ENCODE measurements at regions not wholly inside any gene's neighbourhood (a gene's known extent, or its start where the extent isn't known, plus 50 kb on each side); places are given as distances from the start of the nearest gene placed in this dataset.
"Not testable (repeated sequence)": the region's sequence is repeated elsewhere in the genome, so short reads cannot be mapped to it uniquely, and the experiment has no call there.

DNA sequence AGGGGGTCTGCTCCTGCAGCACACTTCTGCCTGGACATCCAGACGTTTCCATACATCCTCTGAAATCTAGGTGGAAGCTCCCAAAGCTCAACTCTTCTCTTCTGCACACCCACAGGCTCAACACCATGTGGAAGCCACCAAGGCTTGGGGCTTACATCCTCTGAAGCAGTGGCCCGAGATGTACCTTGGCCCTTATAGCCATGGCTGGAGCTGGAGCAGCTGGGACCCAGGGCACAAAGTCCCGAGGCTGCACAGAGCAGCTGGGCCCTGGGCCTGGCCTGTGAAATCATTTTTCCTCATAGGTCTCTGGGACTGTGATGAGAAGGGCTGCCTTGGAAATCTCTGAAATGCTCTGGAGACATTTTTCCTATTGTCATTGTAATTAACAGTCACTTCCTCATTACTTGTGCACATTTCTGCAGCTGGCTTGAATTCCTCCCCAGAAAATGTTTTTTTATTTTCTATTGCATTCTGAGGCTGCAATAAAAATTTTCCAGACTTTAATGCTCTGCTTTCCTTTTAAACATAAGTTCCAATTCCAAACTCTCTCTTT, 645.6 kb downstream of the RWDD3 start:
- peaks cover 9% of the 10 kb centered on the region for H3K36me3 Mint-ChIP-seq
- no peak for DNase-seq (ENCODE audit: low spot score)
- H3K4me1 Mint-ChIP-seq (ENCODE audit: low read depth in 2 of 2), result no peaks in the 10 kb centered on the region
- H3K27ac Mint-ChIP-seq, result no peak overlapping the region
- no peaks in the 10 kb centered on the region for H3K27me3 Mint-ChIP-seq
- H3K4me3 Mint-ChIP-seq, result no peak overlapping the region
- H3K9me3 Mint-ChIP-seq, result peaks cover 22% of the 10 kb centered on the region
- ATAC-seq, result no peak

DNA sequence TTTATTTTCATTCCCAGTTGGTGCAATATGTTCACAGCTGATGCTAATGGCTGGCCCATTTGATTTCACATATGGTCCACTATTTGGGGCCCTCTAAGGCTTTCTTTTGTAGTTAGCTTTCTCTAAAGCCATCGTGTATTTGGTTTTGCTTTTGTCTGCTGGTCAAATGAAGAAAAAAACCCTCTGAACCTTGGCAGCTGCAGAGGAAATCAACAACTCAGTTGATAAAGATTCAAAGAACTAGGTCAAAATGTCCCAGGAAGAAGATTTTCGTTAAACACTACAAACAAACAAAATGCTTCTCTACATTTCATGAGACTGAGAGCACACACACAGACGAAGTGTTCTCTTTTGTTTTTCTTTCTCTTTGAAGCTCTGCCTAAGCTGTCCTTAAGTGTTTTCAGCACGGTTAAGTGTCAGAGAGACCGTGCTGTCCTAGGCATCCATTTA, 655.0 kb downstream of the RWDD3 start:
- Mint-ChIP-seq H3K9me3 (peaks cover 7% of the 10 kb centered on the region), H3K36me3 (no peaks in the 10 kb centered on the region), H3K27me3 (no peaks in the 10 kb centered on the region), H3K4me3 (no peak overlapping the region), H3K27ac (no peak overlapping the region), H3K4me1 (ENCODE audit: low read depth in 2 of 2) (no peaks in the 10 kb centered on the region)
- DNase-seq (ENCODE audit: low spot score) (no peak), ATAC-seq (no peak)

DNA sequence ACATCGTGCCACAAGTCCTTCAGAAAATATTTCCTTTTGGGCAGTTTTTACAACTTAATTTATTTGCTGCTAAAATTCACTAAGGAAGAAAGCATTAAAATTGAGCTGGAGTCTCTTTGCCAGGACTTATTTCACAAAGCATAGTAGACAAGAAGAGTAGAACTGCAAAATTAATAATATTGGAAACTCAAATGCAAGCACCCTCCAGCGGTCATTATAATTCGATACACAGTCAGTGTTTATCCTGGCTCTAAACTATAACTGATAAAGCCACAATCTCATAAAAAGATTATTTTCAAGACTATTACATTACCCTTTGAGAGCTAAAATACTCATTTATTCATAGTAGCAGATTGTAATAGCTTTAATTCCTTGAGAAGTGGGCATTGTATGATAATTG, 655.4 kb downstream of the RWDD3 start:
- H3K9me3 Mint-ChIP-seq, result peaks cover 7% of the 10 kb centered on the region
- H3K27ac Mint-ChIP-seq, result no peak overlapping the region
- no peaks in the 10 kb centered on the region for H3K36me3 Mint-ChIP-seq
- ATAC-seq (no peak), DNase-seq (ENCODE audit: low spot score) (no peak)
- no peaks in the 10 kb centered on the region for H3K4me1 Mint-ChIP-seq (ENCODE audit: low read depth in 2 of 2)
- H3K4me3 Mint-ChIP-seq, result no peak overlapping the region
- no peaks in the 10 kb centered on the region for H3K27me3 Mint-ChIP-seq

DNA sequence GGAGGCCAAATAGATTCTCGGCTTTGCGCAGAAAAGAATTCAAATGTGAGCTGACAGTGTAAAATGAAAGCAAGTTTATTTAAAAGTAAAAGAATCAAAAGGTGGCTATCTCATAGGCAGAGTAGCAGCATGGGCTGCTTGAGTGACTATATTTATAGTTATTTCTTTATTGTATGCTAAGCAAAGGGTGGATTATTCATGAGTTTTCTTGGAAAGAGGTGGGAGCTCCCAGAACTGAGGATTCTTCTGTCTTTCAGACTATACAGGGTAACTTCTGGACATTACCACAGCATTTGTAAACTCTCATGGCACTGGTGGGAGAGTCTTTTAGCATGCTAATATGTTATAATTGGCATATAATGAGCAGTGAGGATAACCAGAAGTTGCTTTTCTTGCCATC, 659.9 kb downstream of the RWDD3 start:
- Mint-ChIP-seq H3K27me3 (no peaks in the 10 kb centered on the region), H3K27ac (no peak overlapping the region), H3K36me3 (no peaks in the 10 kb centered on the region), H3K4me3 (no peak overlapping the region), H3K4me1 (ENCODE audit: low read depth in 2 of 2) (no peaks in the 10 kb centered on the region), H3K9me3 (peaks cover 9% of the 10 kb centered on the region)
- no peak for ATAC-seq
- no peak for DNase-seq (ENCODE audit: low spot score)

DNA sequence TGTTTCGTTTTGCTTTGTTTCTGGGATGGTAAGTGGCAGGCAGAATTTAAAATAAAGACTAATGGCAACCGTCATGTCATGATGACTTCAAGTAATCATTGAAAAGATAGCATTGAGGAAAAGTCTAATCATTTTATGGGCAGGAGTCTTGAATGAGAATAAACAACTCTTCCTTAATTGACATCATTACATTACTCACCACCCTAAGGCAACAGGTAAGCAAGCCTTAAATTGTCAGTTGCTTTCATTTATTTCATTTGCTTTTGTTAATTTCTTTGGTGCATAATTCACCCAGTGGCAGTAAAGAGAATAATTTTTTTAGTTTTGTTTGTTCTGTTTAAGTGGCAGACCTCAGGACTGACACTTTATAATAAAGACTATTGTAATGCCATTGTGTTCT, 669.0 kb downstream of the RWDD3 start:
- Mint-ChIP-seq H3K27ac (no peak overlapping the region), H3K27me3 (no peaks in the 10 kb centered on the region), H3K36me3 (peaks cover 11% of the 10 kb centered on the region), H3K4me1 (ENCODE audit: low read depth in 2 of 2) (no peaks in the 10 kb centered on the region), H3K9me3 (peaks cover 14% of the 10 kb centered on the region), H3K4me3 (no peak overlapping the region)
- no peak for ATAC-seq
- no peak for DNase-seq (ENCODE audit: low spot score)

DNA sequence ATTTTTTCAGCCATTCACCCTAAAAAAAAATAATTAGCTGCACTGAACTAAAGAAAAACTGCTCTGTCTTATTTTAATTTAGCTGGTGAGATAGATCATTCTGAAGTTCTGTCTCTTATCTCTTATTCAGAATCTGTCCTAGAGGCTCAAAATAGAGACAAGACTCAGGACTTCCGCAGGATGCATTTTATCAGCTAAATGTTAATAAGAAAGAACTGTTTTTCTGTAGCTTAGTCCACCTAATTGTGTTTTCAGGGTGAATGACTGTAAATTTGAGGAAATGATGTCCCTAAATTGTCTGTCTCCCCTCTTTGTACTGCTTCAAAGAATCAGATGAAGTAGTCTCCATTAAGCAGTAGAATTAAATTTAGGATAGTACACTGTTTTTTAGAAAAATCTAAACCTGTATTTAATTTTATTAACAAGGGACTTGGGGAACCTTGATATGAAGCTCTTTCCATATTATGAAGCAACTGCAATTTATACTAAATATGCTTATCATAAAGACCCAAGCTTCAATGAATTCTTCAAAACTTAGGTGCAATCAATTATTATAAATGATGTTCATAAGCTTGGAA, 671.9 kb downstream of the RWDD3 start:
- no peaks in the 10 kb centered on the region for H3K27me3 Mint-ChIP-seq
- H3K36me3 Mint-ChIP-seq, result peaks cover 11% of the 10 kb centered on the region
- no peaks in the 10 kb centered on the region for H3K4me1 Mint-ChIP-seq (ENCODE audit: low read depth in 2 of 2)
- H3K9me3 Mint-ChIP-seq, result peaks cover 18% of the 10 kb centered on the region
- H3K4me3 Mint-ChIP-seq, result no peak overlapping the region
- H3K27ac Mint-ChIP-seq, result no peak overlapping the region
- DNase-seq (ENCODE audit: low spot score) (no peak), ATAC-seq (no peak)

DNA sequence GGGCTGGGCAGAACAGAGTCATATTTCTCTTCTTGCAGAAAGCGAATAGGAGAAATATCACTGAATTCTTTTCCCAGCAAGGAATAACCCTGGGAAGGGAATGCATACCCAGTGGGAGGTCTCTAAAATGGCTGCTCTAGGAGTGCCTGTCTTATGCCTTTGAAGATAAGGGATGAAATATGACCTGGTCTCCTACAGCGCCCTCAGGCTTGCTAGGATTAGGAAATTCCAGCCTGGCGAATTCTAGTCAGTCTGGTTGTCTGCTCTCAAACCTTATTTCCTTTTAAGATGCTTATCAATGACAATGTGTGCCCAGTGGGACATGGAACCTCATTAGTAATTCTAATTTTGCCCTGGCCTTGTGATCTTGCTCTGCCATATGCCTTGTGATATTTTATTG, 677.7 kb downstream of the RWDD3 start:
- not testable (repeated sequence) for DNase-seq (ENCODE audit: low spot score); H3K4me3 Mint-ChIP-seq; H3K4me1 Mint-ChIP-seq (ENCODE audit: low read depth in 2 of 2); ATAC-seq; H3K27me3 Mint-ChIP-seq; H3K27ac Mint-ChIP-seq
- Mint-ChIP-seq H3K36me3 (peaks cover 13% of the 10 kb centered on the region), H3K9me3 (peaks cover 21% of the 10 kb centered on the region)

DNA sequence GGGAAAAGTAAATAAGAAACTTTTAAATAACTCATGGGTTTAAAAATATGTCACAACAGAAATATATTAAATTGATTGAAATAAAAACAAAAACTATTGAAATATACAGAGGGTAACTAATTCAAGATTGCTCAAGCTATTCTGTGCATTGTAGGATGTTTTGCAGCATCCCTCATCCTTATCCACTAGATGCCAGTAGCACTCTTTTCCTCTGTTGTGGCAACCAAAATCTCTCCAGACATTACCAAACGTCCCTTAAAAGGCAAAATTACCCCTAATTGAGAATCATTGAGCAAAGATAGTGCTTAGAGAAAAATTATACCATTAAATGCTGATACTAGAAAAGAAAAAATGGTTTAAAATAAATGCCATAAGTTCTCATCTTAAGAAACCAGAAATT, 682.6 kb downstream of the RWDD3 start:
- no peak for ATAC-seq
- H3K27ac Mint-ChIP-seq, result no peak overlapping the region
- H3K4me1 Mint-ChIP-seq (ENCODE audit: low read depth in 2 of 2), result no peaks in the 10 kb centered on the region
- no peaks in the 10 kb centered on the region for H3K27me3 Mint-ChIP-seq
- no peak overlapping the region for H3K4me3 Mint-ChIP-seq
- H3K36me3 Mint-ChIP-seq, result peaks cover 15% of the 10 kb centered on the region
- DNase-seq (ENCODE audit: low spot score), result no peak
- H3K9me3 Mint-ChIP-seq, result peaks cover 15% of the 10 kb centered on the region

DNA sequence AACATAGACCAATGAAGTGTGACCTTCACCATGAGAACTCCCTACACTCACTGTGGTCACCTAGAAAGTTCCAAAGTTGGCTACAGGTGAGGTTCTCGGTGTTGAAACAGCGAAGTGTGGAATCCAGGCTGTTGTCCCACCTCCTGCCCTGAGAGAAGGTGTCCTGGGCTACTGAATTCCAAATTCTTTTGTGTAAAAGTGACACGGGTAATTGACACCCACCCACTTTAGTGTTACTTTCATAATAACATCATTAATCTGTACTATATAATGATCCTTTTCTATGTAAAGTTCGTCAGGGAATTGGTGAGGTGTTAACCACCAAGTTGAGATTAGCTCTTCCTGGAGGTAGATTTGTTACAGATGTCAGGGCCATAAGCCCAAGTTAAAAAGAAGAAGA, 690.7 kb downstream of the RWDD3 start:
- no peak overlapping the region for H3K27ac Mint-ChIP-seq
- H3K4me3 Mint-ChIP-seq, result no peak overlapping the region
- no peaks in the 10 kb centered on the region for H3K27me3 Mint-ChIP-seq

DNA sequence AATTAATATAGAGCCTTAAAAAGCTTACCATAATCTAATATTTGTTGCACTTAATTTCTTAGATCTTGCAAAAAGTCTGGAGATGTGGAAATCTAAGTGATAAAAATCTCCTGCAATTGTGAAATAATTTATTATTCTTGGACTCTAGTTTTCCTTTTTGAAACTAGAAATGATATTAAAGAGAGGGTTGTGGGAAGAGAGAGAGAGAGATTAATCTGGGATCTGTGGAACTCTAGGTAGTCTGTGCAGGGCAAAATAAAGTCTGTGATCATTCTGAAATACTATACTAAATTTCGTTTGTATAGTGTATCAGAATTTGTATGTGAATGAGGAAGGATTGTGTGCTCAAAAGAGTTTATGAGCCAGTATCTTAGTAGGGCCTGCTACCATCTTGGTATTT, 692.3 kb downstream of the RWDD3 start:
- Mint-ChIP-seq H3K27ac (no peak overlapping the region), H3K9me3 (peaks cover 6% of the 10 kb centered on the region), H3K36me3 (peaks cover 6% of the 10 kb centered on the region), H3K4me3 (no peak overlapping the region), H3K27me3 (no peaks in the 10 kb centered on the region), H3K4me1 (ENCODE audit: low read depth in 2 of 2) (no peaks in the 10 kb centered on the region)
- ATAC-seq, result no peak
- no peak for DNase-seq (ENCODE audit: low spot score)

More for the DNA sequence above, 690.7 kb downstream of the RWDD3 start:
- Mint-ChIP-seq H3K9me3 (peaks cover 4% of the 10 kb centered on the region), H3K36me3 (peaks cover 6% of the 10 kb centered on the region), H3K4me1 (ENCODE audit: low read depth in 2 of 2) (no peaks in the 10 kb centered on the region)
- DNase-seq (ENCODE audit: low spot score), result no peak
- ATAC-seq, result no peak

DNA sequence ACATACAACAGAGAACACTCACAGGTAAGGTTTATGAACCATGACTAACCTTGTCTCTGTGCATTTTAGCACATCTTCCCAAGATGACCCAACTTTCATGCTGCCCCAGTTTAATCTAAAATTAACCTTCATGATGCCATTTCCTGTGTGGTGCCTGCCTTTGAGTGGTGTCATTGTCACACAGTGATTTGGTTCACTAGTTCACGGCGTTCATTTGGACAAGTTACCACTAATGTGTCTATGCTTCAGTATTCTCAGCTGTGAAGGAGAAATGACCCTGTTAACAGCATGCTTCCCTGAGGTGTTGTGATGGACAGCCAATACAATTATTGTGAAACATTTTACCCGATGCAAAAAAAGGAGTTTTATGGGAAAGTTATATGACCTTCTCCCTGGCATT, 693.1 kb downstream of the RWDD3 start:
- ATAC-seq, result no peak
- H3K4me1 Mint-ChIP-seq (ENCODE audit: low read depth in 2 of 2), result no peaks in the 10 kb centered on the region
- no peak for DNase-seq (ENCODE audit: low spot score)
- H3K27me3 Mint-ChIP-seq, result no peaks in the 10 kb centered on the region
- peaks cover 4% of the 10 kb centered on the region for H3K36me3 Mint-ChIP-seq
- H3K4me3 Mint-ChIP-seq, result no peak overlapping the region
- no peak overlapping the region for H3K27ac Mint-ChIP-seq
- peaks cover 9% of the 10 kb centered on the region for H3K9me3 Mint-ChIP-seq

DNA sequence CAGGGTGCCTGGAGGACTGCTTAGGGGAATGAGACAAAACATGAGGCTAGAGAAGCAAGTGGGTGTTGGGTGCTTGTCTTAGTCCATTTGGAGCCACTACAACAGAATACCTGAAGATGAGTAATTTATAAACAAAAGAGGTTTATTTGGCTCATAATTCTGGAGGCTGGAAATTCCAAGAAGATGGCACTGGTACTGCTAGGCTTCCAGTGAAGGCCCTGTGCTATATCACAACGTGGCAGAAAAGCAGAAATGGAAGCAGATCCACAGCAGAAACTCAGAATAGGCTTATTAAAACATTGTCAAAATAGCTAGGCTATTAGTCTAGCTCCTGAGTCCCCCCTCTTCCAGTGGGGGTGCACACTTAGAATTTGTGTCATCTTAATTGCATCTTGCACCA, 701.7 kb downstream of the RWDD3 start:
- H3K36me3 Mint-ChIP-seq, result peaks cover 4% of the 10 kb centered on the region
- DNase-seq (ENCODE audit: low spot score) (no peak), ATAC-seq (no peak)
- no peak overlapping the region for H3K4me3 Mint-ChIP-seq
- H3K9me3 Mint-ChIP-seq, result peaks cover 19% of the 10 kb centered on the region
- H3K27me3 Mint-ChIP-seq, result no peaks in the 10 kb centered on the region
- no peaks in the 10 kb centered on the region for H3K4me1 Mint-ChIP-seq (ENCODE audit: low read depth in 2 of 2)
- no peak overlapping the region for H3K27ac Mint-ChIP-seq

DNA sequence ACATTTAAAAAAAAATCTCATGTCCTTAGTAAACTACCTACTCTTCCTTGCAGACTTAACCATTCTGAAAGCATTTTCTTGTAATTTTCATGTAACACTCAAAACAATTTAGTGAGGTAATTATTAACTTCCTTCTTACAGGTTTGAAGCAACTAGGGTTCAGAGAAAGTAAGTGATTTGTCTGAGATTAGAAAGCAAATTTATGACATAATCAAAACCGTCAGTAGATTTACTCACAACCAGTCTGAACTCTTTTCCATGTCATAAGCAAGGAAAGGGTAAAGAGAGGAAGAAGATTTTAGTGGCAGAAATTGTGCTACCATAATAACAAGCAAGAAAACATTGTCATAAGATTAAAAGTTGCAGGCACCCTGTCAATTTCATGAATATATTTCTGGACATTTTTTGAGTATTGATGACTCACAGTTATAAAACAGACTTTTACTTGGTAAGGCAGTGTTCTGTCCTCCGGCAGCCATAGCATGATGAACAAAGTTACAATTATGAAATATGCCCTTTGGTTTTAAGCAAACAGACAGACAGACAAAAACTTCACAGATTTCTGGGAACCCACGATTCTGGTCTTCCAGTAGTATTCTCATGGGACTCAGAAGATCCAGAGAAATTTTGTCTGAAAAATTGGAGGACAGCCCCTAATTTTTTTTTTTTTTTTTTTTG, 707.2 kb downstream of the RWDD3 start:
- no peak for ATAC-seq
- Mint-ChIP-seq H3K27ac (no peak overlapping the region), H3K4me1 (ENCODE audit: low read depth in 2 of 2) (no peaks in the 10 kb centered on the region)

DNA sequence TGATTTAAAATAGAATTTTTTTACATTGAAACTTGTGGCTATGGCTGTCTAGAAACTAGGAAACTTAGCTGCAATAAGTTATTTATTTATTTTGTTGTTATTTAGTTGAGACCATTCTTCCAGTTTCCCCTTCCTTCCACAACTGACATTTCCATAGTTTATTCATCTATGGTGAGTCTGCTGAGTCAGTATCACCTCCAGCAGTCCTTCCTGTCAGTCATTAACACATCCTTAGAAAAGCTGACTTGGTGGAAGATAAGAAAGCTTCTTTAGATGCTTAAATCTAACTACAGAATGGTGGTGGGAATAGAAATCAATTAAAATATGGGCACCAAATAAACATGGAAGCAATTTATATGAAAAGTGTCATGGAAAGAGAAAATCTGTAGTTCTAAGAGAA, 714.0 kb downstream of the RWDD3 start:
- no peaks in the 10 kb centered on the region for H3K27me3 Mint-ChIP-seq
- H3K27ac Mint-ChIP-seq, result no peak overlapping the region
- no peak for DNase-seq (ENCODE audit: low spot score)
- no peaks in the 10 kb centered on the region for H3K36me3 Mint-ChIP-seq
- ATAC-seq, result no peak
- H3K4me1 Mint-ChIP-seq (ENCODE audit: low read depth in 2 of 2), result no peaks in the 10 kb centered on the region
- peaks cover 7% of the 10 kb centered on the region for H3K9me3 Mint-ChIP-seq
- no peak overlapping the region for H3K4me3 Mint-ChIP-seq

More for the DNA sequence above, 707.2 kb downstream of the RWDD3 start:
- DNase-seq (ENCODE audit: low spot score), result no peak
- Mint-ChIP-seq H3K36me3 (no peaks in the 10 kb centered on the region), H3K9me3 (peaks cover 4% of the 10 kb centered on the region), H3K4me3 (no peak overlapping the region), H3K27me3 (no peaks in the 10 kb centered on the region)
